SIG-M5 treated with dmso at 0.1 percent for 504 hours (cell line): ENCODE measurements at regions not wholly inside any gene's neighbourhood (a gene's known extent, or its start where the extent isn't known, plus 50 kb on each side); places are given as distances from the start of the nearest gene placed in this dataset.
"Not testable (repeated sequence)": the region's sequence is repeated elsewhere in the genome, so short reads cannot be mapped to it uniquely, and the experiment has no call there.

ENCODE experiments used
- DNase-seq: peaks from one replicate; lab custom pipeline; 2025; ENCODE audit not compliant: unreplicated experiment; lab: John Stamatoyannopoulos, UW

DNA sequence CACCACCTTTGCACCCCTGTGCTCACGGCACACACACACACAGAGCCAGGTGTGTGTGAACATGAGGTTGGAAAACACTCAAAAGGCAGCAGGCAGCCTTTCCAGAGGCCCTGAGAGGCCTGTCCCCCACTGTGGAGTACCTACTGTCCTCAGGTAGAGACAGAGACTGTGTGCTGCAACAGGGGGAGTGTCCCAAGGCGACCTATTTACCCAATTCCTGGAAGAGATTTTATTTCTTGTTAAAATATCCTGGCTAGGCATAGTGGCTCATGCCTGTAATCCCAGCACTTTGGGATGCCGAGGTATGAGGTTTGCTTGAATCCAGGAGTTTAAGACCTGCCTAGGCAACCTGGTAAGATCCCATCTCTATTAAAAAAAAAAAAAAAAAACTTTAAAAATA is 108.5 kb downstream of the COPRS start:
- no peak for DNase-seq

DNA sequence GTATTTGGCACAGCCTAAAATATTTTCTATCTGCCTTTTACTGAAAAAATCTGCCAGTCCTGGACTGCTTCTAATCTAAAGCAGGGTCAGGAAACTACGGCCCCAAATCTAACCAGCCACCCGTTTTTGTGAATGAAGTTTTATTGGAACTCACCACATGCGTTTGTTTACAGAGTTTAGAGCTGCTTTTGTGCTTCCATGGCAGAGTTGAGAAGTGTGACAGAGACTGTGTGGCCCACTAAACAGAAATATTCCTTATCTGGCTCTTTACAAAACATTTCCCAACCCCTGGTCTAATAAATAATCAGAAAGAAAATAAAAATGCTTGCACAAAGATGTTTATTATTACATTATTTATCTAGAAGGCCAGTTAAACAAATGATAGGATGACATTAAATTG is 110.2 kb downstream of the COPRS start:
- no peak for DNase-seq

GRCh38 chr17:31746884-31747495 is 112.1 kb downstream of the COPRS start:
- DNase-seq, result no peak

DNA sequence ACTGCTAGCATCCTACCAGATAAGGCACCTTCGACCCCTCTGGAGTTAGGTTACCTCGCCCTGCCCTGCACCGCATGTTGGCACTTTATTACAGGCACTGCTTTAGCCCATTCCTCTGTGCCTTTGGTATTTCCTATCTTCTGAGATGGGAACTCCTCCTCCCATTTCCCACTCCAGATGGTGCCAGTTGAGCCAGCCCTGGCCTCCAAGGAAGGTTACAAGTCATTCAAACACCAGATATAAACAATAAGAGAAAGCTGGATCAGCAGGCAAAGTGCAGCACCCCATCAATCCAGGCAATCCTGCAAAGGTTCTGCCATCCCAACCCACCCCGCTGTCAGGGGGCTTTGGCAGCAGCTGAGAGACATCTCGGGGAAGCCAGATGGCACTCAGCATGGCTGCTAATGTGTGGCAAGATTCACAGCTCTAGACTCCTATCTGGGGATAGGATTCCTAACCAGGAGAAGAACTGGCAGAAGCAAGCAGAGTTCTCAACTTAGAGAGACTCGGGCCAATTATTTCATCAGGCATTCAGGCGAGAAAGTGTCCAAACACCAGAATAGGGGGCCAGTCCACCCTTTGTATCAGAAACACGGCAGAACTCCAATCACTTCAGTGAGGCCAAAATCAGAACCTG is 113.0 kb downstream of the COPRS start:
- no peak for DNase-seq

DNA sequence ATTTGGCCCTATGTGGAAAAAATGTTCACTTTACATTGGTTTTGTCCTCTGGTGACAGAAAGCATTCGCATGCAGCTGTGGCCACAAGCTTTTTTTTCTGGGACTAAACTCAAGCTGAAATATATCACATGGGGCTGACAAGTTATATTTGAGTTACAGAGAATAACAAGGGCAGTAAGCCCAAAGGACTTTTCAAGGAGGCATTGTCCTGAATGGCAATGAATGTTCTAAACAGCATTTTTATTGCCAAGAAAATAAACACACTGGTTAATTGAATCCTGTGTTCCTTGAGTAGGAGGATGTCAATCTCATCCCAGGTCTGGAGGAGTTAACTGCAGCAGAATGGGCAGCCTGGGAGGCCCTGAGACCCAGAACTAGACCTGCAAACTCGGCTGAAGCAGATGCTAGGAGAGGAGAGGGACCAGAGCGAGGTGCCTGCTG is 114.5 kb downstream of the COPRS start:
- DNase-seq, result no peak

DNA sequence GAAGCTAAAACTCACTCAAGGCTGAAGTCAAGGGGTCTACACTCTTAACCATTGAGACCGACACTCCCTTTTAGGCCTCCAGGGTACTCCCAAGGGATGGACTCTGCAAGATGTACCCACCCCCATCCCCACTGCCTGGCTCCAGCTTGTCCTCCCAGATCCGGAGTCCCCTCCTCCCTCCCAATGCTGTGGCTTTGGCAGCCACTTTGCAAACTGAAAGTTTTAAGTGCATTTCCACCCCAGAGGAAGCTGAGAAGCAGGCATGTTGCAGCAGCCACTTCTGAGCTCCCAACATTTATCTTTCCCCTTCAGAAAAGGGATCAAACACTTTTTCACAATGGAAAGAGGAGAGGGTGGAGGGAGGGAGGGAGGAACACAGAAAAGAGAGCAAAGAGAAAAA is 115.2 kb downstream of the COPRS start:
- no peak for DNase-seq

GRCh38 chr17:31741371-31741770 is 117.7 kb downstream of the COPRS start:
- no peak for DNase-seq

- no peak for DNase-seq
These were observed 118.4 kb downstream of the COPRS start for GRCh38 chr17:31740611-31741082.

DNA sequence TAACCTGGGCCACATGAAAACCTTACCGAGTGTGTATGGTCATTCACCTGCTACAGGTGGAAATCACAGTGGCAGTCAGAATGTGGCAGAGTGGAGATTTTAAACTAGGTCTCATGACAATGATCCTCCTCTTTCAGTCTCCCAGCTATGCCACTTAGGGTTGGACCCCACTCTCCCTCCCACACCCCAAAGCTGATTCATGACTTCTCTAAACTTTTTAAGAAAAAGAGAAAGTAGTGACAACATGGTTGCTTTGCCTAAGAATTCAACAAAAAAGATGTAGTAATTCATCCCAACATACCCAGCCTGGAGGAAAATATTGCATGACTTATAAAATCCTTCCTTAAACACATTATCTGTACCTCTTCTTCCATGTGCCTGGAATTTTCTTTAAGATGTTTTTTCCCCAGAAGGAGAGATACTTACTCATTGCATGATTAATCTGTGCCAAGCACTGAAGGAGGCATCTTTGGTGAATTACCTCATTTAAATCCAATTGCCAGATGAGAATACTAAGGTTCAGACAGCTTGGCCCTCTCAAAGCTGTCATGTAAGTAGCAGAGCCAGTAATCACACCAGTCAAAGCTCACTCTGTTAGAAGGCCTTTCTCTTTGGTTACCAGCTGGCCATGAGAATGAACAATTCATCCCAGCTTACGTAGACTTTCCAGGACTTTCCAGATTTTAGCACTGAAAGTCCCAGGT is 119.9 kb downstream of the COPRS start:
- DNase-seq, result no peak

DNA sequence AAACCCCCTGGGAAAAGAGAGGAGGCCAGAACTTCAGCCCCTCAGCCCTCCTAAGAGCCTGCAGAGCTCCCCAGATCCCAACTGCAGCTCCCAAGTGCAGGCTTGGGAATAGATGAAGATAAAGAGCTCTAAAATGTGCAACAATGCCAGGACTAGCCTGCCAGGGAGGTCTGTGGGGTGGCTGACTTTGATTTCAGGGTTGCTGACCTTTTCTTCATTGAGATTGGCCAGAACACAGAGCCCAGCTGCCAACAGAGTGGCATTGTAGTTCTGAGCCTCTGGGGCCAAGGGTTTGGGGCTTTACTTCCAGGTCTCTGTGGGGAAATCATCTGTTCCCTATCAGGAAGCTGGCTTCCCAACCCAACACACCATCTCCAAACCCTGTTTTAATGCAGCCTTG is 120.6 kb downstream of the COPRS start:
- DNase-seq, result no peak

- DNase-seq, result no peak
These were observed 121.0 kb downstream of the COPRS start for GRCh38 chr17:31738067-31738466.

- no peak for DNase-seq
These were observed 122.0 kb downstream of the COPRS start for GRCh38 chr17:31736855-31737625.

DNA sequence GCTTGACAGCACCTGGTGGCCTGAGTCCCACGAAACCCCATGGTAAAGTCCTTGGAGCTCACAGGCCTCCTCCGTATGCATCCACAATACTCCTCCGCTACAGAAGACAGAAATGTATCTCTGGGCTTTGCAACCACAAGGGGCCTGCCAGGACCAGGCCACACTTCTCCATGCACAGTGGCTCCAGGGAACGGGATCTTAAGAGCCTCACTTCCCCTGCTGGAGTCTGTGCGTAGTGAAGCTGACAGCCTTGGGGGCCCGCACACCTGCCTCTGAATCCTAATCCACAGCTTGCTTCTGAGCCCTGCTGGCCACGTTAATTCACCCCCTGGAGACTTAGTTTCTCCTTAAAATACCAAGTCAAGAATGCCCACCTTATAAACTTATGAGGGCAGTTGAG is 125.7 kb downstream of the COPRS start:
- DNase-seq, result no peak

DNA sequence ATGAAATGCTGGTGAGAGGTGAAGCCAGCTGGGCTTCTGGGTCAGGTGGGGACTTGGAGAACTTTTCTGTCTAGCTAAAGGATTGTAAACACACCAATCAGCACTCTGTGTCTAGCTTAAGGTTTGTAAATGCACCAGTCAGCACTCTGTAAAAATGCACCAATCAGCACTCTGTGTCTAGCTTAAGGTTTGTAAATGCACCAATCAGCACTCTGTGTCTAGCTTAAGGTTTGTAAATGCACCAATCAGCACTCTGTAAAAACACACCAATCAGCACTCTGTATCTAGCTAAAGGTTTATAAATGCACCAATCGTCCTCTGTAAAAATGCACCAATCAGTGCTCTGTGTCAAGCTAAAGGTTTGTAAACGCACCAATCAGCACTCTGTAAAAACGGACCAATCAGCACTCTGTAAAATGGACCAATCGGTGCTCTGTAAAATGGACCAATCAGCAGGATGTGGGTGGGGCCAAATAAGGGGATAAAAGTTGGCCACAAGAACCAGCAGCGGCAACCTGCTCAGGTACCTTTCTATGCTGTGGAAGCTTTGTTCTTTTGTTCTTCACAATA is 127.4 kb downstream of the COPRS start:
- DNase-seq, result not testable (repeated sequence)

DNA sequence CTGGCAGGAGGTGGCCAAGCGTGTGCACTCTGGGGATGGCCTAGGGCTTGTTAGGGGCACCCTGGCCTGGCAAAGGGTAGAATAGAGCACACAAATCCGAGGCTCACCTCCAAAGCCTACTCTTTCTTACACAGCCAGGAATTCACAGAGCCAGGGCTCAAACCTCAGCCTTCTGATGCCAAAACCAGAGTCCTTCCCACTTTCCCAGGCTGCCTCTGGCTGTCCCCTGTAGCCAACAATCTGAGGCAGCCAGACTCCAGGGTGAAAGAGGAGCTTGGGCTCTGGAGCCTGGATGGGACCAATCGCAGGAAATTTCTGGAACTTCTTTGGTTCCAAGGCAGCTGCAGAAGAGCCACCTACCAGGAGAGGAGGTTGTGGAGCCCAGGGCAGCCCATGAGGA is 127.9 kb downstream of the COPRS start:
- DNase-seq, result no peak

- DNase-seq, result no peak
These were observed 132.0 kb downstream of the COPRS start for GRCh38 chr17:31726980-31727427.

GRCh38 chr17:31724619-31725018 is 134.4 kb downstream of the COPRS start:
- DNase-seq, result no peak

- no peak for DNase-seq
These were observed 135.0 kb downstream of the COPRS start for GRCh38 chr17:31724026-31724425.

DNA sequence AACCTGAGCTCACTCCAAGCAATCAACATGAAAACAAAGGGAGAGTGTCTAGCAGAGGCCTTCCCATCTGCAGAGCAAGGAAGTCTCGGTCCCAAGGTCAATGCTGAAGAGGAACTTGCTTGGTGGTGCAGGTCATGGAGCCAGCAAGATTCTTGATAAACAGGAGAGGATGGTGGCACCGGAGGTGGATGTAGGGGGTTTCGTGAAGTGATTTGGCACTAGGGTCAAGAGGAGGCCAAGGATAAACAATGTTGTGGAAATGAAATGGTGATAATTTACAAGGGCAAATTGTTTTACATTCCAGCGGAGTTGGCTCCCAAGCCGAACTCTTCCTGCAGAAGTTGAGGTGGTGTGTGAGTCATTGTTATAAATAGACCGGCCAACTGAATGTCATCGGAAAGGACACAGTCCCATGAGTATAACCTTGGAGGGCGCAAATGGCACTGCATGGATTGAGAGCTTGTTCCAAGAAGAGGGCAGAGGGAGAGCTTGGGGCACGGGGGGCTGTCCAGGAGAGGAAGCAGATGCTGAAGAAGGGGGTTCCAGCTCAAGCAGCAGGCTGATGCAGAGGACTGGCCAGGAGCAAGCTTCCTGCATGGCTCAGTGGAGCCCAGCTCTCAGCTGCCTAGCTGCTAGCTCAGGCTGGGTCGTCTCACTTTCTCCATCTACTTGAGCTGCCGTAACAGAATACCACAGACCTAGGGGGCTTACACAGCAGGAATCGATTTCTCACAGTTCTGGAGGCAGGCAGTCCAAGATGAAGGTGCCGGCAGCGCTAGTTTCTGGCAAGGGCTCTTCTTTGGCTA is 136.6 kb downstream of the COPRS start:
- no peak for DNase-seq

- no peak for DNase-seq
These were observed 137.6 kb downstream of the COPRS start for GRCh38 chr17:31721291-31722025.
